ENCODE measurements at regions not wholly inside any gene's neighbourhood (a gene's known extent, or its start where the extent isn't known, plus 50 kb on each side); places are given as distances from the start of the nearest gene placed in this dataset.

GRCh38 chr3:16118396-16118795, 56.1 kb upstream of the GALNT15 start:
- ATAC-seq (replicated peaks), result no peak
- H3K27me3 Mint-ChIP-seq, result peaks cover 0 to 13% of the 10 kb centered on the region in 2 donors
- H3K4me3 Mint-ChIP-seq, result no peak overlapping the region
- no peaks in the 10 kb centered on the region for H3K4me1 Mint-ChIP-seq (ENCODE audit: low read depth in 2 of 2)
- H3K9me3 Mint-ChIP-seq, result no peaks in the 10 kb centered on the region
- no peak overlapping the region for H3K27ac Mint-ChIP-seq
- DNase-seq, result no peak
- peaks cover 2% of the 10 kb centered on the region for H3K36me3 Mint-ChIP-seq (ENCODE audit: insufficient read depth)

GRCh38 chr3:16119887-16120286, 54.6 kb upstream of the GALNT15 start:
- Mint-ChIP-seq H3K9me3 (no peaks in the 10 kb centered on the region), H3K27me3 (peaks cover 0 to 10% of the 10 kb centered on the region in 2 donors), H3K36me3 (ENCODE audit: insufficient read depth) (peaks cover 2% of the 10 kb centered on the region), H3K27ac (no peak overlapping the region), H3K4me1 (ENCODE audit: low read depth in 2 of 2) (no peaks in the 10 kb centered on the region), H3K4me3 (no peak overlapping the region)
- ATAC-seq (replicated peaks), result no peak
- DNase-seq, result no peak

GRCh38 chr3:16121391-16121790, 53.1 kb upstream of the GALNT15 start:
- no peak overlapping the region for H3K27ac Mint-ChIP-seq
- H3K27me3 Mint-ChIP-seq, result peaks cover 0 to 7% of the 10 kb centered on the region in 2 donors
- no peaks in the 10 kb centered on the region for H3K9me3 Mint-ChIP-seq
- no peak overlapping the region for H3K4me3 Mint-ChIP-seq
- no peaks in the 10 kb centered on the region for H3K4me1 Mint-ChIP-seq (ENCODE audit: low read depth in 2 of 2)
- no peak for ATAC-seq (replicated peaks)
- DNase-seq, result no peak
- H3K36me3 Mint-ChIP-seq (ENCODE audit: insufficient read depth), result peaks cover 2% of the 10 kb centered on the region

- Mint-ChIP-seq H3K36me3 (ENCODE audit: insufficient read depth) (peaks cover 2% of the 10 kb centered on the region), H3K27ac (no peak overlapping the region), H3K4me1 (ENCODE audit: low read depth in 2 of 2) (no peaks in the 10 kb centered on the region), H3K9me3 (no peaks in the 10 kb centered on the region), H3K27me3 (peaks cover under 1 to 7% of the 10 kb centered on the region in 2 donors), H3K4me3 (no peak overlapping the region)
- DNase-seq (no peak), ATAC-seq (replicated peaks) (no peak)
These were observed 52.3 kb upstream of the GALNT15 start for GRCh38 chr3:16122155-16122554.

- ATAC-seq (replicated peaks), result no peak
- no peaks in the 10 kb centered on the region for H3K9me3 Mint-ChIP-seq
- no peaks in the 10 kb centered on the region for H3K4me1 Mint-ChIP-seq (ENCODE audit: low read depth in 2 of 2)
- DNase-seq, result no peak
- no peak overlapping the region for H3K4me3 Mint-ChIP-seq
- H3K27me3 Mint-ChIP-seq, result peaks cover 6 to 10% of the 10 kb centered on the region in 2 donors
- no peak overlapping the region for H3K27ac Mint-ChIP-seq
- H3K36me3 Mint-ChIP-seq (ENCODE audit: insufficient read depth), result peaks cover 2% of the 10 kb centered on the region
These were observed 51.8 kb upstream of the GALNT15 start for GRCh38 chr3:16122661-16123060.

GRCh38 chr3:16124636-16125035, 49.8 kb upstream of the GALNT15 start:
- Mint-ChIP-seq H3K4me1 (ENCODE audit: low read depth in 2 of 2) (no peaks in the 10 kb centered on the region), H3K9me3 (no peaks in the 10 kb centered on the region), H3K36me3 (ENCODE audit: insufficient read depth) (peaks cover 2% of the 10 kb centered on the region), H3K27me3 (peaks cover 10 to 14% of the 10 kb centered on the region in 2 donors), H3K4me3 (no peak overlapping the region), H3K27ac (no peak overlapping the region)
- ATAC-seq (replicated peaks) (no peak), DNase-seq (no peak)

Measured in effector memory CD8-positive, alpha-beta T cell (primary cell).